ENCODE measurements at regions not wholly inside any gene's neighbourhood (a gene's known extent, or its start where the extent isn't known, plus 50 kb on each side); places are given as distances from the start of the nearest gene placed in this dataset.

- Mint-ChIP-seq H3K36me3 (no peaks in the 10 kb centered on the region), H3K27ac (no peak overlapping the region), H3K4me1 (no peaks in the 10 kb centered on the region), H3K27me3 (no peaks in the 10 kb centered on the region), H3K4me3 (no peak overlapping the region), H3K9me3 (no peaks in the 10 kb centered on the region)
- DNase-seq (no peak), ATAC-seq (ENCODE audit: low read depth) (no peak)
- POLR2A ChIA-PET = no interaction called here
Observed at GRCh38 chr3:118713502-118714207, 321.0 kb downstream of the IGSF11 start.

- Mint-ChIP-seq H3K36me3 (no peaks in the 10 kb centered on the region), H3K27me3 (no peaks in the 10 kb centered on the region), H3K4me1 (no peaks in the 10 kb centered on the region), H3K9me3 (peaks cover 3% of the 10 kb centered on the region), H3K27ac (no peak overlapping the region), H3K4me3 (no peak overlapping the region)
- POLR2A ChIA-PET = no interaction called here
- no peak for DNase-seq
- no peak for ATAC-seq (ENCODE audit: low read depth)
Observed at GRCh38 chr3:118714800-118715199, 319.8 kb downstream of the IGSF11 start.

GRCh38 chr3:118729546-118729945 lies 305.1 kb downstream of the IGSF11 start:
- Mint-ChIP-seq H3K4me1 (no peaks in the 10 kb centered on the region), H3K27me3 (no peaks in the 10 kb centered on the region), H3K4me3 (no peak overlapping the region), H3K27ac (no peak overlapping the region), H3K36me3 (no peaks in the 10 kb centered on the region), H3K9me3 (no peaks in the 10 kb centered on the region)
- POLR2A ChIA-PET = no interaction called here
- DNase-seq (no peak), ATAC-seq (ENCODE audit: low read depth) (no peak)

GRCh38 chr3:118734664-118735063 lies 300.0 kb downstream of the IGSF11 start:
- H3K27me3 Mint-ChIP-seq = no peaks in the 10 kb centered on the region
- H3K4me3 Mint-ChIP-seq = no peak overlapping the region
- no peak overlapping the region for H3K27ac Mint-ChIP-seq
- no peak for DNase-seq
- no peak for ATAC-seq (ENCODE audit: low read depth)
- no peaks in the 10 kb centered on the region for H3K9me3 Mint-ChIP-seq
- no peaks in the 10 kb centered on the region for H3K4me1 Mint-ChIP-seq
- no peaks in the 10 kb centered on the region for H3K36me3 Mint-ChIP-seq
- POLR2A ChIA-PET = no interaction called here

- Mint-ChIP-seq H3K4me1 (no peaks in the 10 kb centered on the region), H3K36me3 (no peaks in the 10 kb centered on the region), H3K27ac (no peak overlapping the region), H3K9me3 (no peaks in the 10 kb centered on the region), H3K4me3 (no peak overlapping the region), H3K27me3 (no peaks in the 10 kb centered on the region)
- ATAC-seq (ENCODE audit: low read depth) = no peak
- POLR2A ChIA-PET = no interaction called here
- no peak for DNase-seq
Observed at GRCh38 chr3:118736107-118736506, 298.5 kb downstream of the IGSF11 start.

- Mint-ChIP-seq H3K27me3 (no peaks in the 10 kb centered on the region), H3K27ac (no peak overlapping the region), H3K4me3 (no peak overlapping the region), H3K36me3 (no peaks in the 10 kb centered on the region), H3K9me3 (peaks cover 3% of the 10 kb centered on the region), H3K4me1 (no peaks in the 10 kb centered on the region)
- DNase-seq = no peak
- no peak for ATAC-seq (ENCODE audit: low read depth)
- POLR2A ChIA-PET = no interaction called here
Observed at GRCh38 chr3:118740722-118741290, 293.8 kb downstream of the IGSF11 start.

- Mint-ChIP-seq H3K9me3 (peaks cover 3% of the 10 kb centered on the region), H3K4me3 (no peak overlapping the region), H3K27me3 (no peaks in the 10 kb centered on the region), H3K4me1 (no peaks in the 10 kb centered on the region), H3K27ac (no peak overlapping the region), H3K36me3 (no peaks in the 10 kb centered on the region)
- POLR2A ChIA-PET = no interaction called here
- DNase-seq (no peak), ATAC-seq (ENCODE audit: low read depth) (no peak)
Observed at GRCh38 chr3:118742760-118743159, 291.9 kb downstream of the IGSF11 start.

GRCh38 chr3:118744186-118744585 lies 290.5 kb downstream of the IGSF11 start:
- peaks cover 3% of the 10 kb centered on the region for H3K9me3 Mint-ChIP-seq
- POLR2A ChIA-PET = no interaction called here
- no peak for DNase-seq
- H3K27ac Mint-ChIP-seq = no peak overlapping the region
- H3K4me3 Mint-ChIP-seq = no peak overlapping the region
- H3K4me1 Mint-ChIP-seq = no peaks in the 10 kb centered on the region
- no peaks in the 10 kb centered on the region for H3K36me3 Mint-ChIP-seq
- no peaks in the 10 kb centered on the region for H3K27me3 Mint-ChIP-seq
- no peak for ATAC-seq (ENCODE audit: low read depth)

- no peak overlapping the region for H3K27ac Mint-ChIP-seq
- no peaks in the 10 kb centered on the region for H3K4me1 Mint-ChIP-seq
- ATAC-seq (ENCODE audit: low read depth) (no peak), DNase-seq (no peak)
- POLR2A ChIA-PET = no interaction called here
- H3K9me3 Mint-ChIP-seq = no peaks in the 10 kb centered on the region
- H3K27me3 Mint-ChIP-seq = peaks cover 2% of the 10 kb centered on the region
- no peaks in the 10 kb centered on the region for H3K36me3 Mint-ChIP-seq
- no peak overlapping the region for H3K4me3 Mint-ChIP-seq
Observed at GRCh38 chr3:118754406-118755252, 280.0 kb downstream of the IGSF11 start.

GRCh38 chr3:118755253-118755801 lies 279.3 kb downstream of the IGSF11 start:
- no peak for DNase-seq
- no peak overlapping the region for H3K27ac Mint-ChIP-seq
- peaks cover 2% of the 10 kb centered on the region for H3K27me3 Mint-ChIP-seq
- ATAC-seq (ENCODE audit: low read depth) = no peak
- POLR2A ChIA-PET = no interaction called here
- H3K4me3 Mint-ChIP-seq = no peak overlapping the region
- H3K4me1 Mint-ChIP-seq = no peaks in the 10 kb centered on the region
- no peaks in the 10 kb centered on the region for H3K9me3 Mint-ChIP-seq
- H3K36me3 Mint-ChIP-seq = no peaks in the 10 kb centered on the region

GRCh38 chr3:118760585-118761290 lies 273.9 kb downstream of the IGSF11 start:
- Mint-ChIP-seq H3K4me3 (no peak overlapping the region), H3K27ac (no peak overlapping the region), H3K36me3 (no peaks in the 10 kb centered on the region), H3K9me3 (no peaks in the 10 kb centered on the region), H3K27me3 (peaks cover 2% of the 10 kb centered on the region), H3K4me1 (no peaks in the 10 kb centered on the region)
- POLR2A ChIA-PET = no interaction called here
- DNase-seq (no peak), ATAC-seq (ENCODE audit: low read depth) (no peak)

- Mint-ChIP-seq H3K27me3 (peaks cover 2% of the 10 kb centered on the region), H3K4me3 (no peak overlapping the region), H3K9me3 (no peaks in the 10 kb centered on the region), H3K36me3 (no peaks in the 10 kb centered on the region), H3K4me1 (no peaks in the 10 kb centered on the region), H3K27ac (no peak overlapping the region)
- ATAC-seq (ENCODE audit: low read depth) (no peak), DNase-seq (no peak)
- POLR2A ChIA-PET = no interaction called here
Observed at GRCh38 chr3:118761291-118761606, 273.4 kb downstream of the IGSF11 start.

GRCh38 chr3:118765636-118766305 lies 268.9 kb downstream of the IGSF11 start:
- Mint-ChIP-seq H3K4me1 (no peaks in the 10 kb centered on the region), H3K9me3 (no peaks in the 10 kb centered on the region), H3K27me3 (peaks cover 2% of the 10 kb centered on the region), H3K36me3 (no peaks in the 10 kb centered on the region), H3K4me3 (no peak overlapping the region), H3K27ac (no peak overlapping the region)
- ATAC-seq (ENCODE audit: low read depth) (no peak), DNase-seq (no peak)
- POLR2A ChIA-PET = no interaction called here
